H1 (cell line): ENCODE measurements at regions not wholly inside any gene's neighbourhood (a gene's known extent, or its start where the extent isn't known, plus 50 kb on each side); places are given as distances from the start of the nearest gene placed in this dataset.

ENCODE experiments used
- CTCF ChIA-PET: fragments of 300-600 bp; sonication (Branson Sonifier 250); formaldehyde crosslinking; loops from one replicate; lab custom pipeline; 2021; ENCODE audit not compliant: partially characterized antibody; lab: Charles Lee
- POLR2A ChIA-PET: fragments of 300-600 bp; sonication (Branson Sonifier 250); formaldehyde crosslinking; loops from one replicate; lab custom pipeline; 2021; ENCODE audit warnings: inconsistent platforms; ENCODE audit not compliant: partially characterized antibody; lab: Charles Lee
- DNase-seq, 2 experiments: peaks; one replicate each; pipeline versions ENCODE4 v3.0.0 to v3.0.0-alpha.2; 2010 to 2022; ENCODE audit warnings: low spot score in 2 of 2, low read depth in 1 of 2, mixed read lengths in 1 of 2
- FAIRE-seq: peaks from 2 replicates; lab custom pipeline; 2011; peaks lifted over from hg19 to GRCh38; lab: Jason Lieb, UNC
- H2AFZ ChIP-seq: 2 replicates; pipeline ENCODE4 v1.8.1; 2012; ENCODE audit warnings: low read length, inconsistent platforms
- H2AK5ac ChIP-seq: 2 replicates; pipeline ENCODE4 v1.6.1; 2013; ENCODE audit warnings: low read depth, low read length
- H2BK120ac ChIP-seq: replicated peaks from 2 replicates; pipeline ENCODE3; 2013; ENCODE audit warnings: low read depth, low read length, inconsistent platforms
- H2BK12ac ChIP-seq: 2 replicates; pipeline ENCODE4 v1.6.1; 2013; ENCODE audit warnings: low read depth, low read length
- H2BK15ac ChIP-seq: 2 replicates; pipeline ENCODE4 v1.6.1; 2013; ENCODE audit warnings: low read length
- H2BK20ac ChIP-seq: 2 replicates; pipeline ENCODE4 v1.6.1; 2013; ENCODE audit warnings: low read length
- H2BK5ac ChIP-seq: 2 replicates; pipeline ENCODE4 v1.6.1; 2013; ENCODE audit warnings: low read depth, low read length
- H3K14ac ChIP-seq: 2 replicates; pipeline ENCODE4 v1.6.1; 2013; ENCODE audit warnings: inconsistent platforms; ENCODE audit not compliant: insufficient read length
- H3K18ac ChIP-seq: 2 replicates; pipeline ENCODE4 v1.6.1; 2013; ENCODE audit warnings: low read length; ENCODE audit errors: extremely low read depth
- H3K23ac ChIP-seq: 2 replicates; pipeline ENCODE4 v1.6.1; 2013; ENCODE audit warnings: inconsistent platforms; ENCODE audit not compliant: insufficient read length
- H3K23me2 ChIP-seq: 2 replicates; pipeline ENCODE4 v1.6.1; 2013; ENCODE audit warnings: low read depth, low read length
- H3K27ac ChIP-seq: 2 replicates; pipeline ENCODE4 v1.6.1; 2011; ENCODE audit warnings: low read depth, low read length, inconsistent platforms
- H3K27me3 ChIP-seq, 4 experiments: replicated peaks in 1 of 4; 1 replicate in 1 of 4; 2 replicates in 3 of 4; pipeline versions ENCODE4 v1.6.1 to v1.8.1; 2011 to 2013; ENCODE audit warnings: low read length in 3 of 4, mild to moderate bottlenecking in 3 of 4, inconsistent platforms in 2 of 4, mixed read lengths in 2 of 4, moderate library complexity in 1 of 4; ENCODE audit not compliant: control insufficient read depth in 3 of 4, insufficient read depth in 3 of 4; ENCODE audit errors: extremely low read depth in 1 of 4
- H3K36me3 ChIP-seq, 4 experiments: 2 replicates each; pipeline versions ENCODE4 v1.6.1 to v1.8.1; 2011 to 2013; ENCODE audit warnings: mild to moderate bottlenecking in 4 of 4, low read length in 3 of 4, moderate library complexity in 2 of 4, control low read depth in 1 of 4, inconsistent platforms in 1 of 4; ENCODE audit not compliant: insufficient read depth in 4 of 4, control insufficient read depth in 2 of 4
- H3K4ac ChIP-seq: replicated peaks from 2 replicates; pipeline ENCODE3; 2013; ENCODE audit warnings: low read length, low read depth, mixed read lengths, inconsistent platforms; ENCODE audit not compliant: insufficient read length
- H3K4me1 ChIP-seq, 4 experiments: replicated peaks in 1 of 4; 1 replicate in 1 of 4; 2 replicates in 3 of 4; pipeline versions ENCODE4 v1.6.1 to v1.8.1; 2011 to 2013; ENCODE audit warnings: low read length in 3 of 4, inconsistent platforms in 2 of 4, mixed read lengths in 1 of 4; ENCODE audit not compliant: insufficient read depth in 4 of 4, control insufficient read depth in 3 of 4
- H3K4me2 ChIP-seq, 2 experiments: 2 replicates each; pipeline versions ENCODE4 v1.6.1 to v1.8.1; 2011 to 2013; ENCODE audit warnings: low read depth in 2 of 2, low read length in 2 of 2, control low read depth in 1 of 2, inconsistent platforms in 1 of 2, mild to moderate bottlenecking in 1 of 2; ENCODE audit not compliant: insufficient read depth in 1 of 2
- H3K4me3 ChIP-seq, 4 experiments: fragments of 200-600, 300-600 bp in 1 of 4; sonication (generic), shearing (Covaris generic), sonication (Bioruptor Twin) in 1 of 4; 2 replicates each; pipeline versions ENCODE4 v1.5.1 to v1.8.1; 2011 to 2016; ENCODE audit warnings: low read length in 4 of 4, low read depth in 3 of 4, control low read depth in 2 of 4, inconsistent platforms in 2 of 4, mild to moderate bottlenecking in 2 of 4, mixed read lengths in 1 of 4, moderate library complexity in 1 of 4; ENCODE audit not compliant: insufficient read depth in 2 of 4; ENCODE audit errors: extremely low read depth in 1 of 4
- H3K56ac ChIP-seq: replicated peaks from 2 replicates; pipeline ENCODE3; 2013; ENCODE audit warnings: low read depth, mild to moderate bottlenecking, mixed read lengths, low read length, inconsistent platforms; ENCODE audit not compliant: insufficient read length
- H3K79me1 ChIP-seq: 2 replicates; pipeline ENCODE4 v1.6.1; 2013; ENCODE audit warnings: low read depth, low read length, control low read depth
- H3K79me2 ChIP-seq, 2 experiments: 2 replicates each; pipeline versions ENCODE4 v1.6.1 to v1.8.1; 2012 to 2013; ENCODE audit warnings: low read length in 2 of 2, mild to moderate bottlenecking in 2 of 2, inconsistent platforms in 1 of 2; ENCODE audit not compliant: insufficient read depth in 2 of 2, control insufficient read depth in 1 of 2
- H3K9ac ChIP-seq, 4 experiments: replicated peaks in 1 of 4; 1 replicate in 1 of 4; 2 replicates in 3 of 4; pipeline versions ENCODE4 v1.6.1 to v1.8.1; 2011 to 2013; ENCODE audit warnings: low read depth in 3 of 4, low read length in 3 of 4, control low read depth in 2 of 4, mild to moderate bottlenecking in 2 of 4, moderate library complexity in 2 of 4, inconsistent platforms in 1 of 4; ENCODE audit errors: extremely low read depth in 1 of 4
- H3K9me3 ChIP-seq, 2 experiments: 2 replicates each; pipeline versions ENCODE4 v1.6.1 to v1.8.1; 2012 to 2013; ENCODE audit warnings: mild to moderate bottlenecking in 2 of 2, moderate library complexity in 2 of 2, control low read depth in 1 of 2, inconsistent platforms in 1 of 2, low read depth in 1 of 2, low read length in 1 of 2, mixed read lengths in 1 of 2; ENCODE audit not compliant: insufficient read depth in 2 of 2
- H4K20me1 ChIP-seq, 2 experiments: replicated peaks in 1 of 2; 2 replicates each; pipeline versions ENCODE3 to v1.8.1; 2011 to 2013; ENCODE audit warnings: inconsistent platforms in 2 of 2, low read length in 2 of 2, mild to moderate bottlenecking in 1 of 2; ENCODE audit not compliant: insufficient read depth in 2 of 2, control insufficient read depth in 1 of 2
- H4K5ac ChIP-seq: 2 replicates; pipeline ENCODE4 v1.6.1; 2013; ENCODE audit warnings: low read length, low read depth, mixed read lengths, inconsistent platforms; ENCODE audit not compliant: insufficient read length
- H4K8ac ChIP-seq: 2 replicates; pipeline ENCODE4 v1.8.0; 2013; ENCODE audit warnings: mild to moderate bottlenecking, moderate library complexity, low read length, inconsistent platforms; ENCODE audit not compliant: insufficient read depth; ENCODE audit errors: extremely low read depth
- H4K91ac ChIP-seq: replicated peaks from 2 replicates; pipeline ENCODE3; 2013; ENCODE audit warnings: low read length, mixed read lengths, inconsistent platforms; ENCODE audit not compliant: insufficient read length
- E2F6 ChIP-seq: IDR thresholded peaks from 2 replicates; pipeline ENCODE4 v1.6.1; 2012; ENCODE audit warnings: inconsistent platforms
- FOSL1 ChIP-seq: IDR thresholded peaks from 2 replicates; pipeline ENCODE4 v1.6.1; 2011; ENCODE audit warnings: mild to moderate bottlenecking, low read depth, low read length, moderate library complexity; ENCODE audit not compliant: insufficient read depth
- MAX ChIP-seq: IDR thresholded peaks from 2 replicates; pipeline ENCODE4 v1.6.1; 2012; ENCODE audit warnings: inconsistent platforms
- POU5F1 ChIP-seq: IDR thresholded peaks from 2 replicates; pipeline ENCODE4 v1.6.1; 2011; ENCODE audit warnings: low read depth, mild to moderate bottlenecking, low read length, moderate library complexity
- RXRA ChIP-seq: IDR thresholded peaks from 2 replicates; pipeline ENCODE4 v1.6.1; 2011; ENCODE audit warnings: low read depth, mild to moderate bottlenecking, low read length, moderate library complexity; ENCODE audit not compliant: insufficient read depth
- SIX5 ChIP-seq: IDR thresholded peaks from 2 replicates; pipeline ENCODE4 v1.6.1; 2011; ENCODE audit warnings: mild to moderate bottlenecking, low read depth, low read length
- SUZ12 ChIP-seq: fragments of 200-600 bp; sonication (generic); IDR thresholded peaks from 2 replicates; pipeline ENCODE4 v1.6.1; 2012; ENCODE audit warnings: mild to moderate bottlenecking, inconsistent platforms, low read length, moderate library complexity, mixed read lengths
- TAF1 ChIP-seq: IDR thresholded peaks from 2 replicates; pipeline ENCODE4 v1.6.1; 2011; ENCODE audit warnings: mild to moderate bottlenecking, low read depth, low read length
- TBP ChIP-seq: IDR thresholded peaks from 2 replicates; pipeline ENCODE4 v1.6.1; 2011; ENCODE audit warnings: low read depth, low read length, improper control_type of control experiment
- YY1 ChIP-seq: IDR thresholded peaks from 2 replicates; pipeline ENCODE4 v1.6.1; 2011; ENCODE audit warnings: low read depth, mild to moderate bottlenecking, low read length
- ZNF274 ChIP-seq: IDR thresholded peaks from 2 replicates; pipeline ENCODE4 v1.7.0; 2012; ENCODE audit warnings: low read length, borderline replicate concordance; ENCODE audit errors: extremely low read depth
- WGBS, 2 experiments: shearing (Covaris generic) in 1 of 2; methylation state at CpG; one replicate each; pipeline versions ENCODE4 v1.1.6 to v1.1.7; 2013 to 2015; ENCODE audit warnings: low lambda C conversion rate in 2 of 2, mixed read lengths in 2 of 2, inconsistent platforms in 1 of 2, low coverage in 1 of 2, missing lambda C conversion rate in 1 of 2; ENCODE audit not compliant: insufficient replicate concordance in 2 of 2, insufficient coverage in 1 of 2, insufficient read length in 1 of 2; ENCODE audit errors: extremely low coverage in 1 of 2, missing lambda C conversion rate in 1 of 2; 5-methylcytosine and 5-hydroxymethylcytosine counted together

GRCh38 chr14:104328607-104329006, 190.2 kb downstream of the KIF26A start:
- no peak for FAIRE-seq
- TF ChIP-seq E2F6, result no peak
- no peak for TF ChIP-seq YY1
- TF ChIP-seq TAF1, result no peak
- no peak for TF ChIP-seq SUZ12
- no peak for TF ChIP-seq POU5F1
- TF ChIP-seq FOSL1, result no peak
- no peak for TF ChIP-seq RXRA
- TF ChIP-seq TBP, result no peak
- no peak for TF ChIP-seq MAX
- TF ChIP-seq ZNF274, result no peak
- TF ChIP-seq SIX5, result no peak
- POLR2A ChIA-PET, result no interaction called here

More at GRCh38 chr14:104328607-104329006, 190.2 kb downstream of the KIF26A start:
- Histone ChIP-seq H3K27ac (no peak overlapping the region), H2BK20ac (no peak overlapping the region), H3K56ac (no peak overlapping the region), H4K8ac (no peak overlapping the region), H2BK15ac (no peak overlapping the region), H4K91ac (no peak overlapping the region), H3K27me3 (no peaks in the 10 kb centered on the region), H3K14ac (no peak overlapping the region), H2AK5ac (no peak overlapping the region; the same call in 1 of the 2 replicates), H3K23ac (no peak overlapping the region), H3K18ac (no peak overlapping the region), H3K79me1 (no peaks in the 10 kb centered on the region), H4K5ac (no peak overlapping the region), H3K9me3 (peaks cover 5 to 8% of the 10 kb centered on the region in 2 experiments; a peak in 3 of 4 replicates), H3K4me2 (no peak overlapping the region), H3K4ac (no peak overlapping the region), H4K20me1 (peaks cover 0 to 4% of the 10 kb centered on the region in 2 experiments), H3K4me1 (no peaks in the 10 kb centered on the region), H3K4me3 (no peak overlapping the region), H2BK5ac (no peak overlapping the region), H3K23me2 (peaks cover 3% of the 10 kb centered on the region; the same call in 1 of the 2 replicates), H3K36me3 (no peaks in the 10 kb centered on the region), H3K79me2 (no peaks in the 10 kb centered on the region), H2BK120ac (no peak overlapping the region), H2BK12ac (no peak overlapping the region), H2AFZ (no peak overlapping the region), H3K9ac (no peak overlapping the region)
- 88% methylated on average over 5 of the region's 5 CpGs; no CpG with 5 or more reads in 1 of the 2 experiments for WGBS, 2 experiments
- CTCF ChIA-PET, result interaction anchor here (0.9 kb wide), 1 partner anchor 13 kb away, joined by 3 read pairs; no protein-coding TSS in a partner anchor
- DNase-seq, result no peak
